GM12878 (cell line): ENCODE measurements at regions not wholly inside any gene's neighbourhood (a gene's known extent, or its start where the extent isn't known, plus 50 kb on each side); places are given as distances from the start of the nearest gene placed in this dataset.

Source experiments
- ATAC-seq: fragments of 200-7000 bp; cut with Tn5 transposase; 3 replicates; pipeline ENCODE4 v1.9.1; 2020; ENCODE audit warnings: mild to moderate bottlenecking, moderate library complexity
- BruUV-seq: library from RNA; stranded (reverse); fragments of 400-500 nt; replicated peaks from 2 replicates; lab custom pipeline; 2021; lab: Mats Ljungman, UMichigan
- CTCF ChIA-PET: fragments of 300-600 bp; sonication (Branson Sonifier 250); formaldehyde crosslinking; extraction: SDS; loops from one replicate; lab custom pipeline; 2021; ENCODE audit warnings: inconsistent platforms; lab: Yijun Ruan, JAX
- POLR2A ChIA-PET: fragments of 350-600 bp; formaldehyde crosslinking; extraction: SDS; loops from one replicate; lab custom pipeline; 2021; ENCODE audit warnings: inconsistent platforms; lab: Charles Lee
- RAD21 ChIA-PET: fragments of 300-600 bp; sonication (Branson Sonifier 250); formaldehyde crosslinking; loops from one replicate; lab custom pipeline; 2023; ENCODE audit warnings: antibody characterized with exemption; ENCODE audit not compliant: unreplicated experiment; lab: Charles Lee
- SMC1A ChIA-PET: fragments of 300-600 bp; sonication (Branson Sonifier 250); formaldehyde crosslinking; loops from one replicate; lab custom pipeline; 2023; ENCODE audit not compliant: unreplicated experiment, uncharacterized antibody; lab: Charles Lee
- DNase-seq: peaks from one replicate; pipeline ENCODE4 v3.0.0-alpha.2; 2011; ENCODE audit warnings: low read depth, low spot score
- FAIRE-seq: peaks from 3 replicates; lab custom pipeline; 2011; peaks lifted over from hg19 to GRCh38; lab: Jason Lieb, UNC
- H2AFZ ChIP-seq: 2 replicates; pipeline ENCODE4 v1.6.0; 2011; ENCODE audit warnings: low read depth, low read length, control low read depth; ENCODE audit not compliant: control insufficient read depth
- H3K27ac ChIP-seq: 2 replicates; pipeline ENCODE4 v1.5.1; 2011; ENCODE audit warnings: control low read depth; ENCODE audit not compliant: control insufficient read depth, insufficient read depth
- H3K27me3 ChIP-seq, 2 experiments: replicated peaks in 1 of 2; 2 replicates each; pipeline versions ENCODE4 v1.6.0 to v1.6.1; 2011; ENCODE audit warnings: low read length in 1 of 2; ENCODE audit not compliant: control insufficient read depth in 2 of 2, insufficient read depth in 2 of 2
- H3K36me3 ChIP-seq, 2 experiments: 2 replicates each; pipeline ENCODE4 v1.5.1; 2011; ENCODE audit warnings: low read length in 1 of 2; ENCODE audit not compliant: control insufficient read depth in 2 of 2, insufficient read depth in 2 of 2
- H3K4me1 ChIP-seq: 2 replicates; pipeline ENCODE4 v1.6.1; 2011; ENCODE audit warnings: mild to moderate bottlenecking, low read length, moderate library complexity, mixed read lengths; ENCODE audit not compliant: control insufficient read depth, insufficient read depth
- H3K4me2 ChIP-seq: 2 replicates; pipeline ENCODE4 v1.6.0; 2011; ENCODE audit warnings: control low read depth; ENCODE audit not compliant: control insufficient read depth, insufficient read depth
- H3K4me3 ChIP-seq: fragments of 200-600 bp; sonication (generic); 2 replicates; pipeline ENCODE4 v1.5.1; 2016
- H3K79me2 ChIP-seq: 2 replicates; pipeline ENCODE4 v1.6.0; 2011; ENCODE audit warnings: low read length; ENCODE audit not compliant: control insufficient read depth, insufficient read depth
- H3K9ac ChIP-seq: 2 replicates; pipeline ENCODE4 v1.8.0; 2011; ENCODE audit warnings: low read length, control low read depth, mixed read lengths; ENCODE audit not compliant: control insufficient read depth, insufficient read depth
- H3K9me3 ChIP-seq: replicated peaks from 3 replicates; pipeline ENCODE4 v1.5.1; 2011; ENCODE audit warnings: mild to moderate bottlenecking, low read length; ENCODE audit not compliant: control insufficient read depth, insufficient read depth
- H4K20me1 ChIP-seq: 2 replicates; pipeline ENCODE4 v1.6.0; 2011; ENCODE audit not compliant: control insufficient read depth, insufficient read depth
- ASH2L ChIP-seq: fragments of 300-600, 200-600 bp; sonication (generic); IDR thresholded peaks from 2 replicates; pipeline ENCODE4 v1.6.1; 2017; ENCODE audit warnings: low read depth, mild to moderate bottlenecking, borderline replicate concordance
- BHLHE40 ChIP-seq, 2 experiments: fragments of 450-650 bp in 1 of 2; IDR thresholded peaks; 2 replicates each; pipeline ENCODE4 v1.6.1; 2011 to 2017; ENCODE audit warnings: low read depth in 2 of 2, borderline replicate concordance in 1 of 2, improper control_type of control experiment in 1 of 2, low read length in 1 of 2, mild to moderate bottlenecking in 1 of 2
- CHD2 ChIP-seq: IDR thresholded peaks from 2 replicates; pipeline ENCODE4 v1.6.1; 2011; ENCODE audit warnings: low read depth, low read length, improper control_type of control experiment, borderline replicate concordance
- ESRRA ChIP-seq: IDR thresholded peaks from 2 replicates; pipeline ENCODE4 v1.6.1; 2012; ENCODE audit warnings: mild to moderate bottlenecking, low read length, improper control_type of control experiment
- KLF5 ChIP-seq: fragments of 450-650 bp; IDR thresholded peaks from 2 replicates; pipeline ENCODE4 v1.6.1; 2014; ENCODE audit warnings: mild to moderate bottlenecking; ENCODE audit not compliant: partially characterized antibody
- SMAD1 ChIP-seq: fragments of 450-650 bp; IDR thresholded peaks from 2 replicates; pipeline ENCODE4 v1.6.1; 2018; ENCODE audit warnings: mild to moderate bottlenecking, low read depth; ENCODE audit not compliant: partially characterized antibody
- SRF ChIP-seq, 2 experiments: IDR thresholded peaks; 2 replicates each; pipeline ENCODE4 v1.6.1; 2011; ENCODE audit warnings: low read depth in 2 of 2, low read length in 2 of 2, mild to moderate bottlenecking in 1 of 2, moderate library complexity in 1 of 2
- SUPT20H ChIP-seq: IDR thresholded peaks from 2 replicates; pipeline ENCODE4 v1.6.1; 2011; ENCODE audit warnings: low read depth, mild to moderate bottlenecking, low read length, moderate library complexity, borderline replicate concordance; ENCODE audit not compliant: control insufficient read depth
- YBX1 ChIP-seq: fragments of 450-650 bp; IDR thresholded peaks from 2 replicates; pipeline ENCODE4 v1.6.1; 2016; ENCODE audit warnings: antibody characterized with exemption
- WGBS: methylation state at CpG from one replicate; pipeline ENCODE4 v1.1.6; 2016; ENCODE audit warnings: low lambda C conversion rate; ENCODE audit not compliant: insufficient replicate concordance, insufficient coverage; ENCODE audit errors: missing lambda C conversion rate; 5-methylcytosine and 5-hydroxymethylcytosine counted together
- in situ Hi-C: fragments of 300-500 bp; cut with MboI; formaldehyde crosslinking; loops from 9 replicates; pipeline ENCODE4 v1.14.3; 2018; ENCODE audit warnings: mixed read lengths
- intact Hi-C: fragments of 100-400 bp; cut with micrococcal nuclease; formaldehyde crosslinking; loops from one replicate; pipeline ENCODE4 v1.14.2; 2022; ENCODE audit not compliant: unreplicated experiment

DNA sequence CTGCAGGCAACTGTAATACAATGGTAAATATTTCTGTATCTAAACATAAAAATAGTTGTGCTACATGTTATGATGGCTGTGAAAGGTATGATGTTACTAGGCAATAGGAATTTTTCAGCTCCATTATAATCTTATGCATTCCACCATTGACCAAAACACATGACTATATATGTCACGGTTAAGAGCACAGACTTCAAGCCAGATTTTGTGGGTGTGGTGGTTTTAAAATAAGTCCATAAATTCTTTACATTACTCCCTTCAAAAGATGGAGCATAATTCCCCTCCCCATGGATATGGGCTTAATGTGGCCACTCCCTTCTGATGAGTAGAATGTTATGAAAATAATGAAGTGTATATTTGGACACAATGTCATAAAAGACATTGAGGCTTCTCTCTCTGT, 88.4 kb upstream of the TBC1D5 start:
- in situ Hi-C loops: loop anchor here (10.0 to 25.0 kb wide), 2 partner anchors 566 to 1218 kb away; partner anchors contain the start of gene DAZL
- TF ChIP-seq KLF5 (no peak), SMAD1 (no peak), YBX1 (no peak), ASH2L (no peak), ESRRA (no peak), SRF (IDR thresholded peaks at IDR 0.05; ENCODE audit: low read depth in 2 of 2, low read length in 2 of 2) (no peak), CHD2 (no peak), BHLHE40 (IDR thresholded peaks at IDR 0.05; ENCODE audit: borderline replicate concordance in 1 of 2, low read depth in 2 of 2, low read length in 1 of 2) (no peak), SUPT20H (no peak)
- no peak for DNase-seq
- H3K4me1 ChIP-seq: no peaks in the 10 kb centered on the region
- no peak overlapping the region for H3K27ac ChIP-seq
- no peak overlapping the region for H3K4me2 ChIP-seq
- H3K4me3 ChIP-seq: no peak overlapping the region
- ChIA-PET SMC1A (interaction anchor here (0.8 to 2.4 kb wide), 4 partner anchors 10 to 17 kb away, joined by 3 to 5 read pairs (median 4); no protein-coding TSS in a partner anchor), RAD21 (interaction anchor here (1.5 to 2.8 kb wide), 2 partner anchors 11 to 186 kb away, joined by 4 to 10 read pairs; no protein-coding TSS in a partner anchor), CTCF (interaction anchor here (0.9 to 5.1 kb wide), 3 partner anchors 11 to 399 kb away, joined by 3 to 39 read pairs (median 5); no protein-coding TSS in a partner anchor), POLR2A (no interaction called here)
- 61% methylated on average over 1 of the region's 1 CpG for WGBS
- intact Hi-C loops: no loop called here
- H3K9me3 ChIP-seq: no peaks in the 10 kb centered on the region; the same call in 2 of the 3 replicates
- ATAC-seq: no peak
- H3K79me2 ChIP-seq: no peaks in the 10 kb centered on the region
- no peaks in the 10 kb centered on the region for H3K27me3 ChIP-seq
- no peak overlapping the region for H2AFZ ChIP-seq
- H3K9ac ChIP-seq: no peak overlapping the region
- no peaks in the 10 kb centered on the region for H4K20me1 ChIP-seq
- H3K36me3 ChIP-seq: no peaks in the 10 kb centered on the region
- FAIRE-seq: no peak
- no TSS peak for BruUV-seq
